ENCODE measurements at regions not wholly inside any gene's neighbourhood (a gene's known extent, or its start where the extent isn't known, plus 50 kb on each side); places are given as distances from the start of the nearest gene placed in this dataset.
A peak's percentile ranks its signal among the peaks of the same experiment; 100 is the strongest.

DNA sequence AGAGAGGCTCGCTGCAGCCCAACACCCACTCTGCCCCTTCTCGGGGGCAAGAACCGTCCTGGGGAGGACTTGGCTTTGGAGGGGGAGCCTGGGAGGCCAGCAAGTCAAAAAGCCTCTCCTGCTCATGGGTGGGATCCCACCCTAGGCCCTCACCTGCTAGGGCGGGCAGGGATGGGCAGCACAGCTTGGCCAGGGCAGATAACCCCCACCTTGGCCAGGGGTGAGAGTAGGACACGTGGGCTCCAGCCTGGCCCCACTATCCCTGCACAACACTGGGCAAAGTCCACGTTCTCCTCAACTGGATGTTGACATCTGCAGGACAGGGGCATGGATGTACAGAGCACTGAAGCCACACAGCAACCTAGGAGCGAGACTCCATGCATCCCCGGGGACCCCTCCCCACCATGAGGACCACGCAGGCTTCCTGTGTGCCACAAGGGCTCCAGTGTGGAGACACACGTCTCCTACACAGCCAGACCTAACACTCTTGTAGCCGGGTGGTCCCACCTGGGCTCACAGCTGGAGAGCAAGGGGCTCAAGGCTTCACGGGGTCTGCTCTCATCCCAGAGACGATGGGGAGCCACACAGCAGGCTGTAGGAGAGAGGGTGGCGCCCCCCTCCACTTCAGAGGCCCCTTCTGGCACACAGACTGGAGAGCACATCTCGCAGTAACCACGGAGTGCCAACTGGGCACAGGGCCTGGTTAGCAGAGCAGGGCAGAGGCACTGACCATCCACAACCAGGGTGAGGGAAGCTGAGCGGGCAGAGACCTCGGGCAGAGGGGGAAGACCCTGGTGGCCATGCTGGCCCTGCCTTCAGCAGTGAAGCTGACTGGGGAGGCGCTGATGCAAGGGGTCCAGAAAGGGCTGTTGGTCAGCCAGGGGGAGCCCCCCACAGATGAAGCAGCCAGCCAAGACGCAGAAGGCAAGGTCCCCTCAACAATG, 171.1 kb downstream of the CRYBB2 start:
- DNase-seq (ENCODE audit: extremely low read depth in 1 of 2, low read depth in 1 of 2) = no peak

DNA sequence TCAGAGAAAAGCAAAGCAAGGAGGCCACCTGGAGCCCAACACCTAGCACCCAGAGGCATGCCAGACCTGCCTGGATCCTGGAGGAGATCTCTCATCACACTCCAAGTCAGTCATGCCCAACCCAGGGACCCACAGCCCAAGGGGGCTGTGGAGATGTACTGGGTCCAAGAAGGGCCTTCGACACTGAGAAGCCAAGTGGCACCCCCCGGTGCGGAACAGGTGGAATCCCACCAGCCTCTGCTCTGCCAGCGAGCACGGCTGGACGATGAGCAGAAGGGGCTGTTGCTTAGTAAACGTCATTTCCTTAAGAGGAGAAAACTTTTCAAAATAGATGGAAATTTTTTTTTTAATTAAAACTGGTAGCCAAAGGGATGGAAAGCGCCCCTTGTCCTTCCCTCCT, 171.9 kb upstream of the GRK3 start:
- DNase-seq (ENCODE audit: extremely low read depth in 1 of 2, low read depth in 1 of 2) = no peak

DNA sequence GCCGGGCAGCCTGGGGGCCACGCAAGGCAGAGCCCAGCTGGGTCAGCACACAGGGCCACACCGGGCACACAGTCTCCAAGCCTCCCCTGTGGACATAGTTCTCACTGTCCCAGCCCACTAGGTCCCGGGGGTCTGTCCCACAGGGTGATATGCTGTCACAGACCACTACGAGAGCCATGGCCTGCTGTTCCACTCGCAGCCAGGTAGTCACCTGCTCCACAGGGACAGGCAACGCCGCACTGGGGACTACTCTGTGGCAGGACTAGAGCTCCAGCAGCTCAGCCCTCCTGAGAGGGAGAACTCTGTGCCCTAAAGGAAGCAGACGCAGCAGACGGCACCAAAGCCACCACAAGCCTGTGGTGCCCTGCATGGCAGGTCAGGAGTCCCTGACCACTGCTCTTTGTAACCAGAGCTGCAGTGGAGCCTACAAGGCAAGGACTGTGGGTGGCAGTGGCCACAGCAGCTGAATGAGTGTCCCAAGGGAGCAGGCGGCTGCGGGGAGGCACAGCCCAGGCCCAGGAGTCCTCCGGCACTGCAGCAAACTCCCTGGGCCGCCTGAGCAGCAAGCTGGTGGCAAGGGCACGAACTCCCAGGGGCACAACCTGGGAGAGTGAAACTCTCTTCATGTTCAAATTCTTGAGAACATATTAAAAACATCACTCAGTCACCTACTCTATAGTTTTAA, 171.2 kb upstream of the GRK3 start:
- DNase-seq (ENCODE audit: extremely low read depth in 1 of 2, low read depth in 1 of 2) = no peak

DNA sequence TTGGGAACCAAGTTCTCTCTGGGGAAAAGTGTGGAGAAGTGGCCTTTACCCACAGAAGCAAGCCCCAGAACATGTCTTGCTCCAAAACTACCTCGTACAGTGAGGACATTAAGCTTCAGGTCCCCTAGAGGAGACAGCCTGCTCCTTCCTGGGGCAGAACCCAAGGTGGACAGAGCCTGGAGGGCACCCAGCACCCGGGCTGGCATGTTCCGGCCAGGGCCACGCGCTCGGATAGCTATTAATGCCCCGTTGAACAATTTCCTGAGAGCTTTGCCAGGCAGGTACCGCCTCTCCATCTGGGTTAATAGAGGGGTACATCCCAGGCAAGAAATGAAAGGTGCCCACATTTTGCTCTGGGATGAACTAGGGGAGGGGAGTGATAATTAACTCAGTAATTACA, 169.0 kb upstream of the GRK3 start:
- no peak for DNase-seq (ENCODE audit: extremely low read depth in 1 of 2, low read depth in 1 of 2)

DNA sequence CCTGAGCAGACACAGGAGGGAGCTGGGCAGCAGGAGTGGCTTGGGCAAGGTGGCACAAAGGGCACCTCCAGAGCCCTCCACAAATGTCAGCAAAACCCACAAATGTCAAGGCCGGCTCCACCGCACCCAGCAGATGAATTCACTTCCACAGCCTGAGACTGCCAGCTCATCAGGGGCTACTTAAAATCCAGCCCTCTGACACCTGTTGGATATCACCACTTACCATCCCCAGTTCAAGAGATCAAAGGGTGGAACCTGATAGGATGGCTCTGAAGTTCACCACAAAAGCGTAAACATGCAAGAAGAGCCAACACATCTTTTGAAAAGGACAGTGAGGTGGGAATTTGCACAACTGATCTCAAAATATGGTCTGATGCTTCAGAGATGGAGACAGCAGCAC, 168.6 kb upstream of the GRK3 start:
- no peak for DNase-seq (ENCODE audit: extremely low read depth in 1 of 2, low read depth in 1 of 2)

DNA sequence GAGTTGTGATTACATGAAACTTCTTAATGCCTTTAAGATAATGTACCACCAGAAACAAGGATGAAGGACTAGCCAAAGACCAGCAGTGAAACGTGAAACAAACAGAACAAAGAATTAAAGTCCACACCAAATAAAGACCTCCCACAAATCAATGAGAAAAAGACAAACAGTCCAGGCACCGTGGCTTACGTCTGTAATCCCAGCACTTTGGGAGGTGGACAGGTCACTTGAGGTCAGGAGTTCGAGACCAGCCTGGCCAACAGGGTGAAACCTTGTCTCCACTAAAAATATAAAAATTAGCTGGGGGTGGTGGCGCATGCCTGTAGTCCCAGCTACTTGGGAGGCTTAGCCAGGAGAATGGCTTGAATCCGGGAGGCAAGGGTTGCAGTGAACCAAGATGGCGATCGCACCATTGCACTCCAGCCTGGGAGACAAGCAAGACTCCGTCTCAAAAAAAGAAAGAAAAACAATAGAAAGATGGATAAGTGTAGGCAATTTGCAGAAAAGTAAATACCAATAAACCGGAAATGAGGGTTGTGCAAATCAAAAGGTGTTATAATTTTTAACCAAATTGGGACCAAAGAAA, 167.8 kb upstream of the GRK3 start:
- no peak for DNase-seq (ENCODE audit: extremely low read depth in 1 of 2, low read depth in 1 of 2)

DNA sequence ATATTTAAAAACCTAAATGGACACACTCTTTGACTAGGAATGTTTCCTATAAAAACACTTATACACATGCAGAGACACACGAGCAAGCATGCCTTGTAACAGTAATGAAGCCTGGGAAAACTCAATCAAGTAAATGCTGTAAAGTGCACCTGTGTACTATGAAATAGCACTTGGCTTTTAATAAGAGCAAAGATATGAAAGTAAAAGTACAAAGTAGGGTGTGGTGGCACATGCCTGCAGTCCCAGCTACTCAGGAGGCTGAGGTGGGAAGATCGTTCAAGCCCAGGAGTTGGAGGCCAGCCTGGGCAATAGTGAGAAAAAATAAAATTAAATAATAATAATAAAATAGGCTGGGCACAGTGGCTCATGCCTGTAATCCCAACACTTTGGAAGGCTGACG, 166.9 kb upstream of the GRK3 start:
- no peak for DNase-seq (ENCODE audit: extremely low read depth in 1 of 2, low read depth in 1 of 2)

DNA sequence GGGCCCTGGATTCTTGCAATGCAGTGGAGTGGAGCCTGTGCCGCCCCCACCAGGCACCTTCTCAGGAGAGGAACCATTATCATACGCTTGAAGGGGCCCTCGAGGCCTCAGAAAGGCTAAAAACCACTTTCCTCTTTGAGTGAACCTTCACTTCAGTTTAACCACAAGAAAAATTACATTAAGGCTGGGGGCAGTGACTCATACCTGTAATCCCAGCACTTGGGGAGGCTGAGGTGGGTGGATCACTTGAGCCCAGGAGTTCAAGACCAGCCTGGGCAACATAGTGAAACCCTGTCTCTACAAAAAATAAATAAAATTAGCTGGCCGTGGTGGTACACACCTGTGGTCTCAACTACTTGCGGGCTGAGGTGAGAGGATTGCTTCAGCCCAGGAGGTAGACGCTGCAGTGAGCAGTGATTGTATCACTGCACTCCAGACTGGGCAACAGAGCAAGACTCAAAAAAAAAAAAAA, 165.8 kb upstream of the GRK3 start:
- peak; percentile 18 to 29 for DNase-seq (ENCODE audit: extremely low read depth in 1 of 2, low read depth in 1 of 2)

DNA sequence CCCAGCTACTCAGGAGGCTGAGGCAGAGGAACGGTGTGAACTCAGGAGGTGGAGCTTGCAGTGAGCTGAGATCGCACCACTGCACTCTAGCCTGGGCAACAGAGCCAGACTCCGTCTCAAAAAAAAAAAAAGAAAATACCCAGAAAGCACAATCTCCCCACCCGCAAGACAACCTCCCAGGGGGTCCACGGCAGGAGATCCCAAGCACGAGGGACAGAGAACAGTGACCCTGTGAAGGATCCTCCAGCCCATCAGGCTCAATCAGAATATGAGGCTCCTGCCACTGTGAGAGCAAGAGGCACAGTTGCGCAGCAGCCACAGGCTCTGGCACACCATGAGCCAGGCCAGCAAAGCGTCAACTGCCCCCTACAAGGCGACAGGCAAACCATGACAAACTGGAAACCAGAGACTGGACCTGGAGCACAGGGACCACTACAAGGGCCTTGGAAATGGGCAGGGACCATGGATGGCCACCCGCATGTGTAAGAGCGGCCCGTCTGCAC, 164.8 kb upstream of the GRK3 start:
- DNase-seq (ENCODE audit: extremely low read depth in 1 of 2, low read depth in 1 of 2) = no peak

DNA sequence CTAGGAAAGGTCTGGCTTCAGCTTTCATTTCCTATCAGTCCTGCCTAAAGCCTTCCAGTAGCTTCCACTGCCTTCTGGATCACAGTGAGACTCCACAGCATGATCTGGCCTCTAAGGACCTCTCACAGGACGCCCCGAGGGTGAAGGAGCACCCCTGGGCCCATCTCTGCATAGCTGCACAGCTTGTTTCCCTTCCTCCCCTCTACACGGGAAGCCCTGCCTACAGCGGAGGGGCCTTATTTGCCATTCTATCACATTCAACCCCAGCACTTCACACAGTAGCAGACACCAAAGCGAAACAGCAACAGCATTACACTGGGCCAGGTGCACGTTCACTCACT, 162.3 kb upstream of the GRK3 start:
- no peak for DNase-seq (ENCODE audit: extremely low read depth in 1 of 2, low read depth in 1 of 2)

DNA sequence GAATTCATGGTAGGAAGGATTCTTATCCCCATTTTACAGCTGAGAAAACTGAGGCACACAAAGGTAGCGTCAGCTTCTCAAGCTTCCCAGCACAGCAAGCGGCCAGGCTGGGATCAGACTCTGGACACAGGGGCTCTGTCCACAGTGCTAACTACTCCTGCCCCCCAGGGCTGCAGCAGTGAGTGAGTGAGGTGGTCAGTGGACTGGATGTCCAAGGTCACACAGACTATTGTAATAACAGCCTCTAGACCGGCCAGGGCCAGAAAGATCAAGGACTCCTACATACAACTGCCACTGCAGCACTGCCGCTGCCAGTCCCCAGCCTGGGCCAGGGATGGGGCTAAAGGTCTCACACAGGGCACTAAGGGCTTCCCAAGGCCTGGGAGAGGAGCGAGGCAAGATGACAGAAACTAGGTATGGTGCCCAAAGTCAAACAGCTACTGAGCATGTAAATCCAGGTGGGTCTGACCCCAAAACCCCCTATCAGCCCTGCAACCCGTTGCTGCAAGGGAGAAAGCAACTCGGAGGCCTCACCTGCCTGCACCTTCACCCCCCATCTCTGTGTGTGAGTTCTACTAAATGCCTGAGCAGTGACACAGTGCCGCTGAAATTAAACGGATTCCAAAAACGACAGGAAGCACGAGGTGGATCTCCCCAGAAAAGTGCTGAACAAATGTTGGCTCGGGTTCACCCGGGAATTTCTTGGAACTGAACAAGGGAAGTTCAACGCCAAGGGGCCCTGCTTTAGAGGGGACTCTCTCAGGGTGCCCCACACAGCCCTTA, 161.8 kb upstream of the GRK3 start:
- DNase-seq (ENCODE audit: extremely low read depth in 1 of 2, low read depth in 1 of 2) = no peak

DNA sequence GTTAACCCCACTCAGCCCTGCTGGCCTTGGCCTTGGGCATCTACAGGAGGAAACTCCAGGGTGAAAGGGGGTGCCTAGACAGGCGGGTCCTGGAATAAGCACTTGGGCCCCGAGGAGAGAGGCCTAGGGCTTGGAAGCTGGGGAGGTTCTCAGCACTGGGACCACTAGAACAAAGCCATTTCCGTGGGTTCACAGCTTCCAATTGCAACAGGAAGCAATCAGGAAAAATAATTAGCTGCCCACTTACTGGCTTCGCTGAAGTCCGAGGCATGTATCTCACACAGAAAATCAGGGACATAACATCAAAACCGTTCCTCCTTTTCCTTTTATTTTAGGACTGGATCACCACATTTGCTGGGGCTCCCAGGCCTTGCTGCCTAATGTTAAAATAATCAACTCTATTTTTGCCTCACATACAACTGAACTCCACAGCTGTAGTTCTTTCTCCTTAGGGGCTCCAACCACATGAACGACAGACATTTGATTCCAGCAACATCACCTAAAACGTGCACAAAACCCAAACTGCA, 161.1 kb upstream of the GRK3 start:
- DNase-seq (ENCODE audit: extremely low read depth in 1 of 2, low read depth in 1 of 2) = no peak

DNA sequence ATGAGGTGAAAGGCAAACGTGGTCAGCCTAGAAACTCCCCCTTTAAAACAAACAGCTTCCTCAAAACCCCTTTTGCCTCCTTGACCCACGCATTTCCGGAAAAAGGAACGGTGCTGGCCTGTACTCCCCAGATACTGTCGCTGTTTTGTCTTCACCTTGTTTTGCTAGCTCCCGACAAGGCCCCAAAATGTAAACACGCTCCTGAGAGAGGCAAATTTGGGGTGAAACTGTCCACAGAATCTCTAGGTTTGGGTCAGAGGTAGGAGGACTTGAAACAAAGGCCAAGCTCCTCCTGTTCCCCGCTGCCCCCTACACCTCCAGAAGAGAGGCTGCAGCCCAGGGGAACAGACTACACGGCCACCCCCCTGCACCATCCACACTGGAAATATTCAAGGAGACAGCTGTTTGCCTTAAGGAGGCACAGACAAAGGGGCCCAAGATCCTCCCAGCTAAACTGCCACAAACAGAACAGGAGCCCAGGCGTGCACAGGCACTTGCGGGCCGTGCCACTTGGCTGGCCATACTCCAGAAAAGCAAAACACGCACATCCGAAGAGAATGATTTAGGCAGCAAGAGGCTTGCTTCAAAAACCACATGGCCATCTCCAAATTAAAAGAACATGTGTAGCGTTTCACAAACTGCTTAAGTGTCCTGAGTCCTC, 160.5 kb upstream of the GRK3 start:
- no peak for DNase-seq (ENCODE audit: extremely low read depth in 1 of 2, low read depth in 1 of 2)

DNA sequence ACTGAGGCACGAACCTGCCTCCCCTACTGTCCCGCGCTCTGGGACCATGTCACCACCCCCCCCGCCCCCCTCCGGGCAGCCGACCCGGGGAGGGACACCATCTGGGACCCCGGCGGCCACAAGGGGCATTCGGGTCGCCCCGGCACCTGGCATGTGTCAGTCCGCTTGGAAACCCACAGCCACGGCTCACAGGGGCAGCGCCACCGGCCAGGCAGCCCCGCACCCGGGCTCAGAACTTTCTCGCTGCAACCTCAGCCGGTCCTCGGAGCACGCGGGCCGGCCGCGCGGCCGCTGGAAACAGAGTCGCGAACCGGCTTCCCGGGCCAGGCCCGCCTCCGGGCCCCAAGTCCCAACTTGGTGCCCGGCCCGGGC, 159.9 kb upstream of the GRK3 start:
- DNase-seq (ENCODE audit: extremely low read depth in 1 of 2, low read depth in 1 of 2) = peak in 1 of 2 donors; percentile 8

DNA sequence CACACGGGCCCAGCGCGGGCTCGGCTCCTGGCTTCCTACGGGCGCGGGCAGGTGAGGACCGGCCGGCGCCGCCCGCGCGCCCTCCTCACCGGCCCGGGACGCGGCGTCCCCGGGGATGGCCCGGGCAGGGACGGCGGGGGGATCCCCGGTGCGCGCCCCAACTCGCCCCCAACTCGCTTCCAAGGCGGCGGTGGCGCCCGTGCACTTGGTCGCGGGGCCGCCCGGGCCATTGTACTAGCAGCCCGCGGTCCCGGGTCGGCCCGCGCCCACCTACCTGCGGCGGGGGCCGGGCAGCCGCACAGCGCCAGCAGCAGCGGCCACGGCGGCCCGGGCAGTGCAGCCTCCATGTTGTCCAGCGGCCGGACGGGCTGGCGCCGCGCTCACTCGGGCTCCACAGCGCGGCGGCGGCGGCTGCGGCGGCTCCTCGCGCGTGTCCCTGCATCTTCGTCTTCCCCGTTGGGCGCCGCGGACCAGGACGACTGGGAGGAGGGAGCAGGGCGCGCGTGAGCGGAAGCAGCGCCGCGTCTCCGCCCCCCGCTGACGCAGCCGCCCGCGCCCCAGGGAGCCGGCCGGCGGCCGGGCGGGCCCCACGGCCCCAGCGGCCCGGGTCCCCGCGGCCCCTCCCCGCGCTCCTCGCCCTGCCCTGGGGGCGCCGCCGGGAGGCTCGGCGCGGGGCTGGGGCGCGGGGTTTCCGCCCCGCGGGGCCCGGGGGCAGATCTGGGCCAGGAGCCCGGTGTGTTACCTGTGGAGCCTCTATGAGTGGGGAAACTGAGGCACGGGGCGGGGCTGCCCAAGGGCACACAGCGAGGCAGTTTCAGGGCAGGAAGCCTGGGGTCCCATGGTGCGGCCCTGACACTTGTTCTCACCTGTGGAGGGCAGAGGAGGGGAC, 159.3 kb upstream of the GRK3 start:
- DNase-seq (ENCODE audit: extremely low read depth in 1 of 2, low read depth in 1 of 2) = peak; percentile 46 to 49

DNA sequence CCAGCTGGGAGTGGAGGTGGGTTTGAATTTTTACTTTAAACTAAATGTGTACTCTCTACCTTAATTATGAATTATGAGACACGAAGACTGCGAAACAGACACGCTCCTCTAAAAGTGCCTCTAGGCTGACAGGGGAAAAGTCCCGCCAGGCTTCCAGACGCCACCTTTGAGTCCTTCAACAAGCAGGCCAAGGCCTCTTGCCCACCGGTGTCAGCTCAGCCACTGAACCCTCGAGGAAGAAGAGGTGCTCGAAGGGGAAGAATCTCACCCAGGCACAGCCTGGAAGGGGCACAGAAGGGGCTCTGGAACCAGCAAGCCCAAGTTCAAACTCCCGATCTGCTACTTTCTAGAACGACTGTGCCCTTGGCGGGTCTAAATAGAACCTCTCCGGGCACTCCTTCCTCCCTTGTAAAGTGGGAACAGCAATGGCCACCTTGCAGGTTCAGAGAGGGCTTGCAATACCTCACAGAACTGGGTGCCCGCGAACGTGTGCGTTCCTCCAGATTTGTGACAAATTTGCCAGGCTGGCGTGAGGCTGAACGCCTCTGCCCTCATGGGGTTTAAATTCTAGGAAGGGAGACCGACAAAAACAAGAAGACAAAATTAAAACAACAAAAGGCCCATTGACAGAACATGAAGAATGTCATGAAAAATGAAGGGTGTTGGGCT, 158.5 kb upstream of the GRK3 start:
- DNase-seq (ENCODE audit: extremely low read depth in 1 of 2, low read depth in 1 of 2) = no peak

DNA sequence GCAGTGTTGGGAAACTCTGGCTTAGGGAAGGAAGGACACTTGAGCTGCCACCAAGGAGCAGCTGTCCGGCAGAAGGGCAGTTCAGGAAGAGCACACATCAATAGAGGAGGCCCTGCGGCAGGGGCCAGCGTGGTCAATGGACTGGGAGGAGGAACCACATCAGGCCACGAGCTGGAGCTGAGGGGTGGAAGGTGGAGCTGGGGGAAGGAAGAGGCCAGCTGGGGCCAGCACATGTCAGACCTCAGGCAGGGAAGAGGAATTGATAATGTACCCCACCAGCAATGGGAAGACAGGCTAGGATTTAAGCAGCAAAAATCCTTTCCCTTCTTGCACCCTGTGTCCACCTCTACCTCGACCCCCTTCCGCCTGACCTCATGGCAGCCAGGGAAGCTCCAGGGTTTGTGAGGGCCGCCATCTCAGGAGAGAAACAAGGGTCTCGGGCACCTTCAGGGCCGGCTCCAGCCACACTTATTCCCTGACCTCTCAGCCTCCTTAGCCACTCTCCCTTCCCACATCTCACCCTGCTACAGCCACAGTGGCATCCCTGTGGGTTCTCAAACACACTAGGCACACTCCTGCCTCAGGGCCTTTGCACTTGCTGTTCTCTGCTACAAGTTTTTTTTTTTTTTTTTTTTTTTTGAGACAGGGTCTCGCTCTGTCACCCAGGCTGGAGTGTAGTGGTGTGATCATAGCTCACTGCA, 157.8 kb upstream of the GRK3 start:
- no peak for DNase-seq (ENCODE audit: extremely low read depth in 1 of 2, low read depth in 1 of 2)

DNA sequence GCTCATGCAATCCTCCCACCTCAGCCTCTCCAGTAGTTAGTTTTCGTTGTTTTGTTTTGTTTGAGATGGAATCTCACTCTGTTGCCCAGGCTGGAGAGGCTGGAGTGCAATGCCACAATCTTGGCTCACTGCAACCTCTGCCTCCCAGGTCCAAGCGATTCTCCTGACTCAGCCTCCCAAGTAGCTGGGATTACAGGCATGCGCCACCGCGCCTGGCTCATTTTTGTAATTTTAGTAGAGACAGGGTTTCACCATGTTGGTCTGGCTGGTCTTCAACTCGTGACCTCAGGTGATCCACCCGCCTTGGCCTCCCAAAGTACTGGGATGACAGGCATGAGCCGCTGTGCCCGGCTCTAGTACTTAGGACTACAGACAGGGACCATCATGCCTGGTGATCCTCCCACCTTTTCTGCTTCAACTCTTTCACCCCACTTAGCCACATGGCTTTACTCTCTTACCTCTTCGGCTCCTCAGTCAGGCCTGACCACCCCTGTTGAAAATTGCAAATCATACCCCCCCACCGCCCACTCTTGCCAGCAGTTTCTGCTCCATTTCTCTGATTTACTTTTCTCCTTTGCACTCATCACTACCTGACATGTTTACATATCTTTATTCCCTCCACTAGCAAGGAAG, 157.1 kb upstream of the GRK3 start:
- no peak for DNase-seq (ENCODE audit: extremely low read depth in 1 of 2, low read depth in 1 of 2)

Data from stimulated activated CD8-positive, alpha-beta memory T cell treated with anti-CD3 and anti-CD28 coated beads, Interleukin-7, amount 100 ng/mL, for 48 hours (primary cell).